CD4-positive, alpha-beta T cell (primary cell): ENCODE measurements at regions not wholly inside any gene's neighbourhood (a gene's known extent, or its start where the extent isn't known, plus 50 kb on each side); places are given as distances from the start of the nearest gene placed in this dataset.

Experiments
- ATAC-seq: fragments of 200-7000 bp; cut with Tn5 transposase; one replicate; pipeline ENCODE4 v1.10.0; 2022; ENCODE audit warnings: mild to moderate bottlenecking; ENCODE audit not compliant: poor library complexity
- CTCF ChIA-PET: fragments of 350-600 bp; sonication (Branson Sonifier 250); formaldehyde crosslinking; loops from one replicate; lab custom pipeline; 2021; ENCODE audit warnings: antibody characterized with exemption, inconsistent platforms; lab: Charles Lee
- POLR2A ChIA-PET: fragments of 350-600 bp; sonication (Branson Sonifier 250); formaldehyde crosslinking; loops from one replicate; lab custom pipeline; 2021; ENCODE audit warnings: antibody characterized with exemption, inconsistent platforms; lab: Charles Lee
- DNase-seq, 14 experiments: peaks; one replicate each; pipeline ENCODE4 v3.0.0-alpha.2; 2013 to 2020; ENCODE audit warnings: mixed read lengths in 2 of 14
- H3K27ac ChIP-seq, 2 donors: one replicate each; pipeline versions ENCODE4 v1.5.1 to v1.7.0; 2013; ENCODE audit warnings: low read length in 2 of 2, low read depth in 1 of 2, mild to moderate bottlenecking in 1 of 2
- H3K27me3 ChIP-seq, 2 experiments: 1 replicate in 1 of 2; 2 replicates in 1 of 2; pipeline versions ENCODE4 v1.6.1 to v1.7.0; 2013; ENCODE audit warnings: low read length in 2 of 2, control low read depth in 1 of 2, mild to moderate bottlenecking in 1 of 2, moderate library complexity in 1 of 2; ENCODE audit not compliant: insufficient read depth in 2 of 2, control insufficient read depth in 1 of 2
- H3K36me3 ChIP-seq: one replicate; pipeline ENCODE4 v1.6.1; 2013; ENCODE audit warnings: low read length, control low read depth; ENCODE audit not compliant: insufficient read depth
- H3K4me1 ChIP-seq: one replicate; pipeline ENCODE4 v1.6.1; 2013; ENCODE audit warnings: low read length, control low read depth; ENCODE audit not compliant: insufficient read depth
- H3K4me3 ChIP-seq: one replicate; pipeline ENCODE4 v1.5.1; 2013; ENCODE audit warnings: mild to moderate bottlenecking, low read length, moderate library complexity
- H3K9me3 ChIP-seq, 2 experiments: 1 replicate in 1 of 2; 2 replicates in 1 of 2; pipeline versions ENCODE4 v1.6.1 to v1.7.0; 2013; ENCODE audit warnings: low read length in 2 of 2, mild to moderate bottlenecking in 2 of 2, control low read depth in 1 of 2, moderate library complexity in 1 of 2; ENCODE audit not compliant: control insufficient read depth in 1 of 2, insufficient read depth in 1 of 2
- H3K27ac Mint-ChIP-seq: one replicate; pipeline ENCODE4 v1.8.0; 2020; ENCODE audit warnings: mixed read lengths
- H3K27me3 Mint-ChIP-seq: one replicate; pipeline ENCODE4 v1.8.0; 2021; ENCODE audit warnings: mixed read lengths
- H3K36me3 Mint-ChIP-seq: one replicate; pipeline ENCODE4 v1.8.0; 2021; ENCODE audit warnings: low read depth, mixed read lengths
- H3K4me1 Mint-ChIP-seq: one replicate; pipeline ENCODE4 v1.8.0; 2021; ENCODE audit warnings: low read depth, mixed read lengths
- H3K4me3 Mint-ChIP-seq: one replicate; pipeline ENCODE4 v1.8.0; 2020; ENCODE audit warnings: mild to moderate bottlenecking, mixed read lengths
- H3K9me3 Mint-ChIP-seq: one replicate; pipeline ENCODE4 v1.8.0; 2020; ENCODE audit warnings: mixed read lengths
- CTCF ChIP-seq: fragments of 200-600 bp; IDR thresholded peaks from one replicate; pipeline ENCODE4 v1.8.0; 2022; ENCODE audit warnings: antibody characterized with exemption, mild to moderate bottlenecking
- intact Hi-C, 2 experiments: fragments of 100-400 bp; cut with DNase I in 1 of 2; cut with micrococcal nuclease in 1 of 2; formaldehyde crosslinking; loops; one replicate each; pipeline versions ENCODE4 v1.15.1 to v1.9.0; 2023 to 2025; cut with DNase I, micrococcal nuclease

- no peak for TF ChIP-seq CTCF
- intact Hi-C loops = no loop called here
- H3K27me3 ChIP-seq = no peaks in the 10 kb centered on the region
- no peak overlapping the region for H3K27ac Mint-ChIP-seq
- POLR2A ChIA-PET = no interaction called here
- H3K36me3 Mint-ChIP-seq = no peaks in the 10 kb centered on the region
- ATAC-seq = no peak
- no peaks in the 10 kb centered on the region for H3K4me1 Mint-ChIP-seq
- no peak overlapping the region for H3K27ac ChIP-seq
- no peaks in the 10 kb centered on the region for H3K4me1 ChIP-seq
- peaks cover 0 to 18% of the 10 kb centered on the region in 2 experiments for H3K9me3 ChIP-seq
- H3K4me3 Mint-ChIP-seq = no peak overlapping the region
- no peak overlapping the region for H3K4me3 ChIP-seq
- no peaks in the 10 kb centered on the region for H3K36me3 ChIP-seq
- H3K9me3 Mint-ChIP-seq = peaks cover 4% of the 10 kb centered on the region
- no peaks in the 10 kb centered on the region for H3K27me3 Mint-ChIP-seq
- DNase-seq = no peak
- CTCF ChIA-PET = no interaction called here
Observed at GRCh38 chr10:34033078-34033477, 698.6 kb upstream of the NRP1 start.

GRCh38 chr10:34032564-34032963, 698.1 kb upstream of the NRP1 start:
- no peak overlapping the region for H3K27ac Mint-ChIP-seq
- no peak overlapping the region for H3K4me3 ChIP-seq
- intact Hi-C loops = no loop called here
- peaks cover 0 to 18% of the 10 kb centered on the region in 2 experiments for H3K9me3 ChIP-seq
- no peak overlapping the region for H3K27ac ChIP-seq
- H3K4me3 Mint-ChIP-seq = no peak overlapping the region
- ATAC-seq = no peak
- H3K36me3 Mint-ChIP-seq = no peaks in the 10 kb centered on the region
- CTCF ChIA-PET = no interaction called here
- no peak for TF ChIP-seq CTCF
- H3K36me3 ChIP-seq = no peaks in the 10 kb centered on the region
- POLR2A ChIA-PET = no interaction called here
- no peaks in the 10 kb centered on the region for H3K4me1 Mint-ChIP-seq
- H3K4me1 ChIP-seq = no peaks in the 10 kb centered on the region
- DNase-seq = no peak
- no peaks in the 10 kb centered on the region for H3K27me3 ChIP-seq
- no peaks in the 10 kb centered on the region for H3K27me3 Mint-ChIP-seq
- H3K9me3 Mint-ChIP-seq = peaks cover 4% of the 10 kb centered on the region

GRCh38 chr10:34031400-34031799, 696.9 kb upstream of the NRP1 start:
- H3K4me1 Mint-ChIP-seq = no peaks in the 10 kb centered on the region
- Histone ChIP-seq H3K27ac (no peak overlapping the region), H3K36me3 (no peaks in the 10 kb centered on the region), H3K4me1 (no peaks in the 10 kb centered on the region), H3K4me3 (no peak overlapping the region), H3K27me3 (no peaks in the 10 kb centered on the region), H3K9me3 (peaks cover 0 to 18% of the 10 kb centered on the region in 2 experiments)
- POLR2A ChIA-PET = no interaction called here
- H3K27me3 Mint-ChIP-seq = no peaks in the 10 kb centered on the region
- DNase-seq = no peak
- no peak overlapping the region for H3K27ac Mint-ChIP-seq
- H3K4me3 Mint-ChIP-seq = no peak overlapping the region
- H3K36me3 Mint-ChIP-seq = no peaks in the 10 kb centered on the region
- no peak for TF ChIP-seq CTCF
- no peak for ATAC-seq
- CTCF ChIA-PET = no interaction called here
- intact Hi-C loops = no loop called here
- H3K9me3 Mint-ChIP-seq = peaks cover 4% of the 10 kb centered on the region
